Small intestine (tissue), 7 donors: ENCODE measurements at regions not wholly inside any gene's neighbourhood (a gene's known extent, or its start where the extent isn't known, plus 50 kb on each side); places are given as distances from the start of the nearest gene placed in this dataset.

Experiments
- DNase-seq, 2 donors: peaks; one replicate each; pipeline versions ENCODE4 v3.0.0 to v3.0.0-alpha.2; 2013
- FAIRE-seq: peaks from 2 replicates; lab custom pipeline; 2012; peaks lifted over from hg19 to GRCh38; lab: Jason Lieb, UNC
- H3K27ac ChIP-seq, 3 donors: one replicate each; pipeline ENCODE4 v1.5.1; 2013; ENCODE audit warnings: low read length in 2 of 3, mild to moderate bottlenecking in 2 of 3, control low read depth in 1 of 3, inconsistent platforms in 1 of 3, low read depth in 1 of 3, moderate library complexity in 1 of 3
- H3K27me3 ChIP-seq, 3 donors: one replicate each; pipeline ENCODE4 v1.6.1; 2013; ENCODE audit warnings: low read length in 3 of 3, inconsistent platforms in 1 of 3; ENCODE audit not compliant: control insufficient read depth in 3 of 3, insufficient read depth in 3 of 3
- H3K36me3 ChIP-seq, 3 donors: one replicate each; pipeline ENCODE4 v1.6.1; 2013; ENCODE audit warnings: low read length in 3 of 3, inconsistent platforms in 1 of 3, low read depth in 1 of 3, mild to moderate bottlenecking in 1 of 3, moderate library complexity in 1 of 3; ENCODE audit not compliant: control insufficient read depth in 3 of 3, insufficient read depth in 2 of 3
- H3K4me1 ChIP-seq, 3 donors: one replicate each; pipeline ENCODE4 v1.6.1; 2013; ENCODE audit warnings: low read length in 2 of 3, inconsistent platforms in 1 of 3, low read depth in 1 of 3, mild to moderate bottlenecking in 1 of 3, moderate library complexity in 1 of 3; ENCODE audit not compliant: control insufficient read depth in 3 of 3, insufficient read depth in 2 of 3
- H3K4me3 ChIP-seq, 3 donors: one replicate each; pipeline ENCODE4 v1.5.1; 2013; ENCODE audit warnings: low read length in 3 of 3, control low read depth in 1 of 3, inconsistent platforms in 1 of 3, low read depth in 1 of 3, mild to moderate bottlenecking in 1 of 3, moderate library complexity in 1 of 3
- H3K9me3 ChIP-seq, 2 donors: one replicate each; pipeline ENCODE4 v1.6.1; 2013; ENCODE audit warnings: low read depth in 1 of 2, low read length in 1 of 2; ENCODE audit not compliant: control insufficient read depth in 2 of 2, insufficient read depth in 1 of 2
- WGBS, 3 donors: extraction: QIAGEN DNeasy Blood & Tissue Kit; methylation state at CpG; one replicate each; pipeline ENCODE4 v1.1.7; 2013; 5-methylcytosine and 5-hydroxymethylcytosine counted together
- donor health status: healthy with polysubstance abuse.
- donor health status: control.
- donor health status: control.
- donor health status: Bipolar disorder and iron deficiency.
- donor health status: healthy.

- Histone ChIP-seq H3K9me3 (no peaks in the 10 kb centered on the region), H3K27ac (no peak overlapping the region), H3K36me3 (no peaks in the 10 kb centered on the region), H3K4me1 (no peaks in the 10 kb centered on the region), H3K4me3 (no peak overlapping the region), H3K27me3 (no peaks in the 10 kb centered on the region)
- no peak for FAIRE-seq
- no peak for DNase-seq
- 74 to 79% (median 78%) methylated on average over 6 of the region's 6 CpGs for WGBS, 3 donors
Measured at GRCh38 chr14:101191101-101191720, 287.7 kb upstream of the RTL1 start.

- Histone ChIP-seq H3K27me3 (no peaks in the 10 kb centered on the region), H3K27ac (no peak overlapping the region), H3K36me3 (no peaks in the 10 kb centered on the region), H3K9me3 (no peaks in the 10 kb centered on the region), H3K4me3 (no peak overlapping the region), H3K4me1 (no peaks in the 10 kb centered on the region)
- no peak for FAIRE-seq
- no peak for DNase-seq
- WGBS, 3 donors, result 76 to 85% (median 80%) methylated on average over 15 of the region's 15 CpGs
Measured at GRCh38 chr14:101191721-101192660, 288.5 kb upstream of the RTL1 start.

- Histone ChIP-seq H3K4me3 (no peak overlapping the region), H3K36me3 (no peaks in the 10 kb centered on the region), H3K27me3 (no peaks in the 10 kb centered on the region), H3K9me3 (no peaks in the 10 kb centered on the region), H3K4me1 (no peaks in the 10 kb centered on the region), H3K27ac (no peak overlapping the region)
- FAIRE-seq (no peak), DNase-seq (no peak)
- 54 to 84% (median 66%) methylated on average over 4 of the region's 4 CpGs for WGBS, 3 donors
Measured at GRCh38 chr14:101192661-101193000, 289.1 kb upstream of the RTL1 start.

DNA sequence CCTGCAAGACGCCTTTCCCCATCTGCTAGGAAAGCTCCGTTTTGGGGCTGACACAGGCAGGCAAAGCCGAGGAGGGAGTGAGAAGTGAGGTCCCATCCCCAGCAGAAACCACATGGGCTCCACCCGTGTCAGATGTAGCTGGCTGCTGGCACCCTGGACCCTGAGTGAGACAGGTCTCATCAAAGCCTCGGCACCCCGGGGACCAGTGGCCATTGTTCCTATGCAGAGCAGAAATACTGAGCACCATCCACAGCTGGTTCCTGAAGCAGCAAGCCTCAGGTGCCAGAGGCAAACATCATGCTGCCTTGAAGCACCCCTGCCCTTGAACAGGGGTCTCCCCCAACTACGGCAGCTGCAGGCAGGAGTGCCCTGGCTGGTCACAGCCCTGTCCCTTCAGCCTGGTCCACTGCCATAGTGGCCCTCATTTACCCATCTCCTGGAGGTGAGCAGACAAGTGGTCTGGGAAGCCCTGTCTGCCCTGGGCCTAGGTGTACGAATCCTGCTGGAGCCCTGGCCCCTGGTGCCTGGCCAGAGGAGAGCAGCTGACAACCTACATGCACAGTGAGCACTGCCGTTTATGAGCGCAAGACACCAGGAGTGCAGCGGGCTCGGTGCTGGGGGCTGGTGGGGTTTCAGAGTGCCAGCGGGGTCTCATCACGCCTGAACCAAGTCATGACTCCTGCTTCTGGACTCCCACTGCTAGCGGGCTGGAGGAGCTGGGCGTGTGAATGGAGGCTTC, 289.8 kb upstream of the RTL1 start:
- H3K27ac ChIP-seq, result no peak overlapping the region
- no peaks in the 10 kb centered on the region for H3K27me3 ChIP-seq
- no peak for DNase-seq
- H3K9me3 ChIP-seq, result no peaks in the 10 kb centered on the region
- H3K4me1 ChIP-seq, result no peaks in the 10 kb centered on the region
- WGBS, 3 donors, result 76 to 88% (median 81%) methylated on average over 16 of the region's 16 CpGs
- no peak overlapping the region for H3K4me3 ChIP-seq
- no peaks in the 10 kb centered on the region for H3K36me3 ChIP-seq
- no peak for FAIRE-seq

GRCh38 chr14:101193845-101194372, 290.4 kb upstream of the RTL1 start:
- FAIRE-seq (no peak), DNase-seq (no peak)
- WGBS, 3 donors, result 56 to 75% (median 59%) methylated on average over 15 of the region's 15 CpGs

GRCh38 chr14:101194373-101195308, 291.1 kb upstream of the RTL1 start:
- no peak overlapping the region for H3K4me3 ChIP-seq
- no peaks in the 10 kb centered on the region for H3K27me3 ChIP-seq
- no peaks in the 10 kb centered on the region for H3K9me3 ChIP-seq
- DNase-seq (no peak), FAIRE-seq (no peak)
- no peak overlapping the region for H3K27ac ChIP-seq
- H3K36me3 ChIP-seq, result no peaks in the 10 kb centered on the region
- no peaks in the 10 kb centered on the region for H3K4me1 ChIP-seq
- WGBS, 3 donors, result 70 to 81% (median 77%) methylated on average over 16 to 20 of the region's 20 CpGs

More at GRCh38 chr14:101193845-101194372, 290.4 kb upstream of the RTL1 start:
- Histone ChIP-seq H3K4me3 (no peak overlapping the region), H3K36me3 (no peaks in the 10 kb centered on the region), H3K4me1 (no peaks in the 10 kb centered on the region), H3K9me3 (no peaks in the 10 kb centered on the region), H3K27ac (no peak overlapping the region), H3K27me3 (no peaks in the 10 kb centered on the region)

DNA sequence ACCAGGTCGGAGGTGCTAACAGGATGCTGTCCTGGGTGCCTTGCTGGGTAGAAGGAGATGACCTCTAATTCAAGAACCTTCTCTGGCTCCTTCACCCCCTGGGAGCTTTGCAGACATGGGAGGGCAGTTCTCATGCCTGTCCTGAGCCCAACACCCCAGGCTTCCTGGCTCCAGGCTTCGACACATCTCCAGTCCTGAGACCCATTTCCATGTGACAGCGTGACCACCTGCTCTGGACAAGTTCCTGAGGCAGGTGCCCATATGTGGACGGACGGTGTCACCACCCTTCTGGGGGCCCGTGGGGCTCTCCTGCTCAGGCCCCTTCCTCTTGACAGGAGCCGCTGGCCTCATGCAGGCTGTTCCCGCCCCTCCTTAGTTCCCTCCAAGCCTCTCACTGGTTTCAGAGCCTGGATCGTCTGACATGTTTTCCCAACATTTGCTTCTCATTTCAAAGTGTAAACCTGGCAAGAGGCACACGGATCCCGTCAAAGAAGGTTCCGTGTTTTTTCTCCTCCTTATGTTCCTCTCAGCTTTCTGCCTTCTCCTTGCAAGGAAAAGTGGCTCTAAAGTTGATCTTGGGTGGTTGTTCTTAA, 291.9 kb upstream of the RTL1 start:
- Histone ChIP-seq H3K27ac (no peak overlapping the region), H3K9me3 (no peaks in the 10 kb centered on the region), H3K4me1 (no peaks in the 10 kb centered on the region), H3K27me3 (no peaks in the 10 kb centered on the region), H3K4me3 (no peak overlapping the region), H3K36me3 (no peaks in the 10 kb centered on the region)
- DNase-seq, result no peak
- 68 to 73% (median 71%) methylated on average over 12 of the region's 12 CpGs for WGBS, 3 donors
- FAIRE-seq, result no peak
